Tibial artery (tissue), 4 donors: ENCODE measurements at regions not wholly inside any gene's neighbourhood (a gene's known extent, or its start where the extent isn't known, plus 50 kb on each side); places are given as distances from the start of the nearest gene placed in this dataset.

Experiments used
- DNase-seq, 2 donors: peaks; one replicate each; pipeline ENCODE4 v3.0.0-alpha.2; 2019
- H3K27ac ChIP-seq, 2 donors: fragments of 200-600 bp; sonication (generic) in 1 of 2; 1 replicate in 1 of 2; 2 replicates in 1 of 2; pipeline ENCODE4 v1.5.1; 2018 to 2019; ENCODE audit warnings: mild to moderate bottlenecking in 1 of 2
- H3K27me3 ChIP-seq, 2 donors: fragments of 200-600 bp; sonication (generic) in 1 of 2; one replicate each; pipeline versions ENCODE4 v1.5.1 to v1.6.0; 2016 to 2019
- H3K36me3 ChIP-seq, 3 donors: fragments of 200-600 bp; sonication (generic) in 2 of 3; one replicate each; pipeline ENCODE4 v1.5.1; 2016 to 2019; ENCODE audit warnings: mild to moderate bottlenecking in 2 of 3
- H3K4me1 ChIP-seq, 4 donors: fragments of 200-600 bp; sonication (generic) in 2 of 4; 1 replicate in 3 of 4; 2 replicates in 1 of 4; pipeline ENCODE4 v1.5.1; 2016 to 2019
- H3K4me3 ChIP-seq, 2 donors: fragments of 200-600 bp; sonication (generic) in 1 of 2; 1 replicate in 1 of 2; 2 replicates in 1 of 2; pipeline ENCODE4 v1.5.1; 2018 to 2019; ENCODE audit warnings: mild to moderate bottlenecking in 2 of 2
- H3K9me3 ChIP-seq, 3 donors: fragments of 200-600 bp; sonication (generic) in 1 of 3; one replicate each; pipeline ENCODE4 v1.5.1; 2016 to 2019
- intact Hi-C: fragments of 100-400 bp; cut with DNase I; formaldehyde crosslinking; loops from one replicate; pipeline ENCODE4 v1.15.0; 2023; ENCODE audit warnings: low total_unique reads
- TF ChIP-seq, protein P1 (sequence below), 2 experiments: fragments of 200-600 bp in 1 of 2; fragments of 450-650 bp in 1 of 2; IDR thresholded peaks; one replicate each; pipeline ENCODE4 v1.5.1; 2017 to 2019; ENCODE audit warnings: antibody characterized with exemption in 2 of 2, mild to moderate bottlenecking in 1 of 2, moderate library complexity in 1 of 2

DNA sequence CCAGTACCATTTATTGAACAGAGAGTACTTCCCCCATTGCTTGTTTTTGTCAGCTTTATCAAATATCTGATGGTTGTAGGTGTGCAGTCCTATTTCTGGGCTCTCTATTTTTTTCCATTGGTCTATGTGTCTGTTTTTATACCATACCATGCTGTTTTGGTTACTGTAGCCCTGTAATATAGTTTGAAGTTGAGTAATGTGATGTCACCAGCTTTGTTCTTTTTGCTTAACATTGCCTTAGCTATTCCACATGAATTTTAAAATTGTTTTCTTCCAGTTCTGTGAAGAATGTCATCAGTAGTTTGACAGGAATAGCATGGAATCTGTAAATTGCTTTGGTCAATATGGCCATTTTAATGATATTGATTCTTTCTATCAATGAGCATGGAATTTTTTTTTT, 140.5 kb upstream of the RHOBTB1 start:
- peaks cover 0 to 6% (median 0%) of the 10 kb centered on the region in 3 donors for H3K9me3 ChIP-seq
- H3K27me3 ChIP-seq = no peaks in the 10 kb centered on the region
- DNase-seq = no peak
- intact Hi-C loops = no loop called here
- H3K36me3 ChIP-seq = no peaks in the 10 kb centered on the region
- TF ChIP-seq, protein P1, sequence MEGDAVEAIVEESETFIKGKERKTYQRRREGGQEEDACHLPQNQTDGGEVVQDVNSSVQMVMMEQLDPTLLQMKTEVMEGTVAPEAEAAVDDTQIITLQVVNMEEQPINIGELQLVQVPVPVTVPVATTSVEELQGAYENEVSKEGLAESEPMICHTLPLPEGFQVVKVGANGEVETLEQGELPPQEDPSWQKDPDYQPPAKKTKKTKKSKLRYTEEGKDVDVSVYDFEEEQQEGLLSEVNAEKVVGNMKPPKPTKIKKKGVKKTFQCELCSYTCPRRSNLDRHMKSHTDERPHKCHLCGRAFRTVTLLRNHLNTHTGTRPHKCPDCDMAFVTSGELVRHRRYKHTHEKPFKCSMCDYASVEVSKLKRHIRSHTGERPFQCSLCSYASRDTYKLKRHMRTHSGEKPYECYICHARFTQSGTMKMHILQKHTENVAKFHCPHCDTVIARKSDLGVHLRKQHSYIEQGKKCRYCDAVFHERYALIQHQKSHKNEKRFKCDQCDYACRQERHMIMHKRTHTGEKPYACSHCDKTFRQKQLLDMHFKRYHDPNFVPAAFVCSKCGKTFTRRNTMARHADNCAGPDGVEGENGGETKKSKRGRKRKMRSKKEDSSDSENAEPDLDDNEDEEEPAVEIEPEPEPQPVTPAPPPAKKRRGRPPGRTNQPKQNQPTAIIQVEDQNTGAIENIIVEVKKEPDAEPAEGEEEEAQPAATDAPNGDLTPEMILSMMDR (IDR thresholded peaks at IDR 0.05) = no peak
- no peaks in the 10 kb centered on the region for H3K4me1 ChIP-seq
- no peak overlapping the region for H3K4me3 ChIP-seq
- no peak overlapping the region for H3K27ac ChIP-seq

DNA sequence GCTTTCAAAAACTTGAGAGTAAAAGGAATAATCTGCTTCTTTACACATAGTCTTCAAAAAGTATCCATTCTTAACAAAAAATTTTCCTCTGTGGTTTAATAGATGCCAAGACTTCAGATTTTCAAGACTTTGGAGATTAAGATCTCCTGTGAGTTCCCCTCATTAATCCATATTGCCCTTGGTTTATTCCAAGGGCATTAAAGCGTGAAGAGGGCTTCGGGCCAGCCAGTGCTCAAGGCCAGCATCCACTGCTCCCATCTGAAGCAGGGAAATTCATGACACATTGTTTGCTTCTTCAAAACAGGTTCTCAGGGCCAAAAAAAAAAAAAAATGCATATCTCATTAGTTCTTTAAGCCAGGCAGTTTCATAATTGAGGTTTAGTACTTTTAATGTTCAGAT, 137.3 kb upstream of the RHOBTB1 start:
- H3K4me1 ChIP-seq = no peaks in the 10 kb centered on the region
- H3K9me3 ChIP-seq = peaks cover 0 to 6% (median 0%) of the 10 kb centered on the region in 3 donors
- intact Hi-C loops = no loop called here
- no peaks in the 10 kb centered on the region for H3K36me3 ChIP-seq
- no peak for DNase-seq
- no peak overlapping the region for H3K4me3 ChIP-seq
- H3K27me3 ChIP-seq = no peaks in the 10 kb centered on the region
- no peak overlapping the region for H3K27ac ChIP-seq
- TF ChIP-seq, protein P1 (IDR thresholded peaks at IDR 0.05) = no peak

DNA sequence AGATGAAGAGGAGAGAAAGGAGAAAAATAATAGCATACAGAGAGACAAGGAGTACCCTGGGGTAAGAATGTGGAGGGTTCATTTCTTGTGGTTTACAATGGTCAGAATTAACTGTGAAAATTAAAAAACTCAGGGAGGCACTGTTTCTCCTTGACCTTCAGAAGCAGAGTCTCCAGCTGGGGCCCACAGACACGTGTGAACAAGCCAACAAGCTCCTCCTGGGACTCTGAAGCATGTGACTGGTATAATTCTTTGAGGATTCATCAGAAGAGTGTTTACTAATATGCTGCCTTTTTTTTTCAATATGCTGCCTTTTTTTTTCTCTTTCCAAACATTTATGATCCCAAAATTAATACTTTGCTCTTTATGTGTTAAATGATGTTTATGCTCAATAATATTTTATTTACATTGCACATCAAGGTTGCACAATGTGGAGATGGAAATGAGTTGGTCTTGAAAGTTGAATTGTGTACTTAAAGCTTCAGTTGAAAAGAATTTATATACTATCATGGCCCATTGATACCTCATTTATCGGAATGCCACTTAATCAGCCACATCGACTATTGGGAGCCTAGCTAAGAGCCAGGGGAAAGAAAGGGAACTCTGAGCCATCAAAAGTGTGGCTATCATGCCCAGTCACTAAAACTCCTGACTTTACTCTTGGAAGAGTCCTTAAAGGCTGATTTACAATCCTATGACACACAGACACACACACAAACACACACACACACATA, 134.7 kb upstream of the RHOBTB1 start:
- Histone ChIP-seq H3K4me1 (no peaks in the 10 kb centered on the region), H3K36me3 (no peaks in the 10 kb centered on the region), H3K27ac (no peak overlapping the region), H3K4me3 (no peak overlapping the region), H3K27me3 (no peaks in the 10 kb centered on the region), H3K9me3 (no peaks in the 10 kb centered on the region)
- DNase-seq = no peak
- TF ChIP-seq, protein P1 (IDR thresholded peaks at IDR 0.05) = no peak
- intact Hi-C loops = no loop called here

DNA sequence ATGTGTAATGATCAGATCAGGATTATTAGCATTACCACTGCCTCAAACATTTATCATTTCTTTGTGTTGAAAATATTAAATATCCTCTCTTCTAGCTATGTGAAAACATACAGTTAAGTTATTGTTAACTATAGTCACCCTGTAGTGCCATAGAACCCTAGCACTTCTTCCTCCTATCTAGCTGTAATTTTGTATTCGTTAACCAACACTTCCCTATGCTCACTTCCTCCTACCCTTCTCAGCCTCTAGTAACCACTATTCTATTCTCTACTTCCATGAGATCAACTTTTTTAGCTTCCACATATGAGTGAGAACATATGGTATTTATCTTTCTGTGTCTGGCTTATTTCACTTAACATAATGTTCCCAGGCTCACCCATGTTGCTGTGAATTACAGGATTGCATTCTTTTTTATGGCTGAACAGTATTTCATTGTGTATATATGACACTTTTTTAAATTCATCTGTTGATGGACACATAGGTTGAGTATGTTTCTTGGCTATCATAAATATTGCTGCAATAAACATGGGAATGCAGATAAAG, 132.7 kb upstream of the RHOBTB1 start:
- Histone ChIP-seq H3K27ac (no peak overlapping the region), H3K36me3 (no peaks in the 10 kb centered on the region), H3K4me1 (no peaks in the 10 kb centered on the region), H3K4me3 (no peak overlapping the region), H3K9me3 (no peaks in the 10 kb centered on the region), H3K27me3 (no peaks in the 10 kb centered on the region)
- intact Hi-C loops = no loop called here
- no peak for DNase-seq
- TF ChIP-seq, protein P1 (IDR thresholded peaks at IDR 0.05) = no peak

DNA sequence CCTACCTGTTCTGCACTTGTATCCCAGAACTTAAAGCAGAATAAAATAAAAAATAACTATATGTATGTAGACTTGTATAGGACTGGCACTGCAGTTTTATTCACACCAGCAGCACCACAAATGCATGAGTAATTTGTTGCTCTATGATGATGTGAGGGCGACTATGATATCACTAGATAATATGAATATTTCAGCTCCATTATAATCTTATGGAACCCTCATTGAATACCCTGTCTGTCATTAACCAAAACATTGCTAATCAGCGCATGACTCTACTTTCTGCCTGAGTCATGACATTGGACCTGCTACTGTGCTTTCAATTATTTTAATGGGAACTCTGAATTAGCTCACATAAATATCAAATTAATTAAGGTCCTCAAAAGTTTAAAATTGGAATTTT, 129.4 kb upstream of the RHOBTB1 start:
- TF ChIP-seq, protein P1 (IDR thresholded peaks at IDR 0.05) = no peak
- Histone ChIP-seq H3K4me3 (no peak overlapping the region), H3K27ac (no peak overlapping the region), H3K27me3 (no peaks in the 10 kb centered on the region), H3K4me1 (no peaks in the 10 kb centered on the region), H3K36me3 (no peaks in the 10 kb centered on the region), H3K9me3 (no peaks in the 10 kb centered on the region)
- no peak for DNase-seq
- intact Hi-C loops = no loop called here
